SU-DHL-6 (cell line): ENCODE measurements at regions not wholly inside any gene's neighbourhood (a gene's known extent, or its start where the extent isn't known, plus 50 kb on each side); places are given as distances from the start of the nearest gene placed in this dataset.

ENCODE experiments used
- H2AFZ ChIP-seq: fragments of 200-600 bp; sonication (generic); 2 replicates; pipeline ENCODE4 v1.6.1; 2014; ENCODE audit warnings: low read depth, mild to moderate bottlenecking, moderate library complexity, mixed read lengths, antibody characterized with exemption, low read length; ENCODE audit not compliant: severe bottlenecking
- H3F3A ChIP-seq: fragments of 200-600 bp; shearing (Covaris generic); 2 replicates; pipeline ENCODE4 v1.6.0; 2016; ENCODE audit warnings: antibody characterized with exemption, mild to moderate bottlenecking; ENCODE audit not compliant: insufficient read depth
- H3K27ac ChIP-seq: fragments of 200-600 bp; sonication (generic); 2 replicates; pipeline ENCODE4 v1.5.1; 2016; ENCODE audit warnings: low read depth, mild to moderate bottlenecking, low read length, moderate library complexity, mixed read lengths
- H3K27me3 ChIP-seq: fragments of 200-600 bp; sonication (generic), shearing (Covaris generic); 2 replicates; pipeline ENCODE4 v1.6.0; 2014; ENCODE audit warnings: mild to moderate bottlenecking, low read length
- H3K36me3 ChIP-seq: fragments of 200-600 bp; sonication (generic); 2 replicates; pipeline ENCODE4 v1.6.1; 2014; ENCODE audit warnings: mild to moderate bottlenecking, low read length, mixed read lengths
- H3K4me2 ChIP-seq: fragments of 300-600, 200-600 bp; shearing (Covaris generic), sonication (generic); 2 replicates; pipeline ENCODE4 v1.6.0; 2014; ENCODE audit warnings: low read length, low read depth, mild to moderate bottlenecking; ENCODE audit not compliant: poor library complexity, severe bottlenecking
- H3K4me3 ChIP-seq: fragments of 200-600 bp; sonication (generic); 2 replicates; pipeline ENCODE4 v1.5.1; 2014; ENCODE audit warnings: antibody characterized with exemption, low read length, mild to moderate bottlenecking, mixed read lengths; ENCODE audit not compliant: insufficient read depth, poor library complexity, severe bottlenecking
- H3K79me2 ChIP-seq: fragments of 200-600 bp; sonication (generic); 2 replicates; pipeline ENCODE4 v1.6.1; 2014; ENCODE audit warnings: mild to moderate bottlenecking, low read length, moderate library complexity; ENCODE audit not compliant: insufficient read depth
- H3K9ac ChIP-seq: fragments of 200-600 bp; sonication (generic); 2 replicates; pipeline ENCODE4 v1.7.0; 2014; ENCODE audit warnings: mild to moderate bottlenecking, low read length
- H3K9me2 ChIP-seq: fragments of 200-600 bp; sonication (generic); replicated peaks from 2 replicates; pipeline ENCODE4 v1.6.1; 2014; ENCODE audit warnings: low read length; ENCODE audit not compliant: insufficient read depth
- H3K9me3 ChIP-seq: fragments of 200-600 bp; sonication (generic); 2 replicates; pipeline ENCODE4 v1.6.1; 2014; ENCODE audit warnings: low read length, mixed read lengths; ENCODE audit not compliant: insufficient read depth
- H4K20me1 ChIP-seq: fragments of 200-600 bp; sonication (generic); 2 replicates; pipeline ENCODE4 v1.6.1; 2014; ENCODE audit warnings: low read depth, mild to moderate bottlenecking, antibody characterized with exemption, low read length, moderate library complexity, mixed read lengths
- CTCF ChIP-seq: fragments of 200-600 bp; sonication (generic); IDR thresholded peaks from one replicate; pipeline ENCODE4 v1.5.1; 2017; ENCODE audit warnings: antibody characterized with exemption, mild to moderate bottlenecking, low read length, moderate library complexity; ENCODE audit not compliant: insufficient read depth, poor library complexity, severe bottlenecking
- EZH2phosphoT487 ChIP-seq: fragments of 200-600 bp; sonication (generic), shearing (Covaris generic); conservative IDR thresholded peaks from 2 replicates; pipeline ENCODE4 v1.6.1; 2018; ENCODE audit warnings: mild to moderate bottlenecking, antibody characterized with exemption, low read length, moderate library complexity, mixed read lengths

GRCh38 chr5:120256376-120256775, 207.7 kb upstream of the PRR16 start:
- TF ChIP-seq CTCF = no peak
- TF ChIP-seq EZH2phosphoT487 = no peak
- no peak overlapping the region for H3K27ac ChIP-seq
- no peak overlapping the region for H2AFZ ChIP-seq
- no peaks in the 10 kb centered on the region for H3K36me3 ChIP-seq
- H3K4me3 ChIP-seq = no peak overlapping the region
- H3K4me2 ChIP-seq = no peak overlapping the region
- H3F3A ChIP-seq = no peaks in the 10 kb centered on the region
- H3K9ac ChIP-seq = no peak overlapping the region
- no peaks in the 10 kb centered on the region for H3K27me3 ChIP-seq
- no peaks in the 10 kb centered on the region for H3K9me3 ChIP-seq
- no peaks in the 10 kb centered on the region; the same call in 1 of the 2 replicates for H4K20me1 ChIP-seq
- H3K79me2 ChIP-seq = no peaks in the 10 kb centered on the region
- no peaks in the 10 kb centered on the region for H3K9me2 ChIP-seq

- H3K9me2 ChIP-seq = no peaks in the 10 kb centered on the region
Measured at GRCh38 chr5:120257358-120257971, 206.6 kb upstream of the PRR16 start.

GRCh38 chr5:120258123-120258522, 206.0 kb upstream of the PRR16 start:
- TF ChIP-seq EZH2phosphoT487 = no peak
- no peak for TF ChIP-seq CTCF
- no peak overlapping the region for H3K4me2 ChIP-seq

More at GRCh38 chr5:120257358-120257971, 206.6 kb upstream of the PRR16 start:
- Histone ChIP-seq H3K9me3 (no peaks in the 10 kb centered on the region), H4K20me1 (no peaks in the 10 kb centered on the region; the same call in 1 of the 2 replicates), H2AFZ (no peak overlapping the region), H3K27me3 (no peaks in the 10 kb centered on the region), H3K36me3 (no peaks in the 10 kb centered on the region), H3K27ac (no peak overlapping the region), H3K9ac (no peak overlapping the region), H3K4me3 (no peak overlapping the region), H3F3A (no peaks in the 10 kb centered on the region), H3K79me2 (no peaks in the 10 kb centered on the region), H3K4me2 (no peak overlapping the region)
- TF ChIP-seq EZH2phosphoT487 (no peak), CTCF (no peak)

More at GRCh38 chr5:120258123-120258522, 206.0 kb upstream of the PRR16 start:
- H3K9me3 ChIP-seq = no peaks in the 10 kb centered on the region
- H2AFZ ChIP-seq = no peak overlapping the region
- no peaks in the 10 kb centered on the region for H3K9me2 ChIP-seq
- no peaks in the 10 kb centered on the region; the same call in 1 of the 2 replicates for H4K20me1 ChIP-seq
- H3K36me3 ChIP-seq = no peaks in the 10 kb centered on the region
- no peak overlapping the region for H3K27ac ChIP-seq
- no peaks in the 10 kb centered on the region for H3F3A ChIP-seq
- H3K9ac ChIP-seq = no peak overlapping the region
- no peaks in the 10 kb centered on the region for H3K79me2 ChIP-seq
- H3K4me3 ChIP-seq = no peak overlapping the region
- H3K27me3 ChIP-seq = no peaks in the 10 kb centered on the region
